Stomach (tissue), 8 donors: ENCODE measurements at regions not wholly inside any gene's neighbourhood (a gene's known extent, or its start where the extent isn't known, plus 50 kb on each side); places are given as distances from the start of the nearest gene placed in this dataset.

ENCODE experiments used
- DNase-seq, 2 donors: peaks; one replicate each; pipeline versions ENCODE4 v3.0.0 to v3.0.0-alpha.2; 2013 to 2019
- H3K27ac ChIP-seq, 5 donors: fragments of 200-600 bp in 4 of 5; sonication (generic) in 4 of 5; one replicate each; pipeline ENCODE4 v1.5.1; 2013 to 2019; ENCODE audit warnings: mild to moderate bottlenecking in 1 of 5, moderate library complexity in 1 of 5
- H3K27me3 ChIP-seq, 3 donors: fragments of 200-600 bp; sonication (generic); one replicate each; pipeline ENCODE4 v1.5.1; 2017 to 2019; ENCODE audit warnings: mixed run types in 1 of 3
- H3K36me3 ChIP-seq, 4 donors: fragments of 200-600 bp; sonication (generic); 1 replicate in 3 of 4; 2 replicates in 1 of 4; pipeline ENCODE4 v1.5.1; 2016 to 2019
- H3K4me1 ChIP-seq, 4 donors: fragments of 200-600 bp; sonication (generic); one replicate each; pipeline ENCODE4 v1.5.1; 2016 to 2019
- H3K4me3 ChIP-seq, 4 donors: fragments of 200-600 bp; sonication (generic) in 3 of 4; one replicate each; pipeline ENCODE4 v1.5.1; 2016 to 2019; ENCODE audit warnings: mild to moderate bottlenecking in 1 of 4
- H3K9me3 ChIP-seq, 4 donors: fragments of 200-600 bp; sonication (generic); one replicate each; pipeline ENCODE4 v1.5.1; 2016 to 2019
- EP300 ChIP-seq: sonication (generic); formaldehyde crosslinking; IDR thresholded peaks from one replicate; pipeline ENCODE4 v1.6.1; 2017; ENCODE audit warnings: antibody characterized with exemption
- POLR2A ChIP-seq, 4 donors: fragments of 450-650 bp; IDR thresholded peaks; one replicate each; pipeline ENCODE4 v1.6.1; 2016; ENCODE audit warnings: antibody characterized with exemption in 4 of 4, control low read depth in 2 of 4, mild to moderate bottlenecking in 1 of 4, moderate library complexity in 1 of 4
- POLR2AphosphoS5 ChIP-seq, 3 donors: sonication (generic); formaldehyde crosslinking; IDR thresholded peaks; one replicate each; pipeline ENCODE4 v1.6.1; 2016; ENCODE audit warnings: antibody characterized with exemption in 3 of 3
- WGBS, 5 donors: extraction: QIAGEN DNeasy Blood & Tissue Kit in 3 of 5; methylation state at CpG; one replicate each; pipeline versions ENCODE4 v1.1.5 to v1.1.7; 2013 to 2018; 5-methylcytosine and 5-hydroxymethylcytosine counted together
- intact Hi-C: fragments of 100-400 bp; cut with DNase I; formaldehyde crosslinking; loops from one replicate; pipeline ENCODE4 v1.15.1; 2023; ENCODE audit warnings: low total_unique reads
- TF ChIP-seq, protein P1 (sequence below), 7 experiments: fragments of 450-650 bp in 4 of 7; fragments of 200-600 bp in 3 of 7; sonication (generic) in 3 of 7; IDR thresholded peaks; one replicate each; pipeline ENCODE4 v1.5.1; 2016 to 2019; ENCODE audit warnings: antibody characterized with exemption in 7 of 7, control low read depth in 2 of 7, mild to moderate bottlenecking in 1 of 7
- donor health status: healthy with polysubstance abuse.
- donor health status: Bipolar disorder and iron deficiency.
- donor health status: healthy.

- Histone ChIP-seq H3K4me3 (no peak overlapping the region), H3K27ac (no peak overlapping the region), H3K9me3 (no peaks in the 10 kb centered on the region), H3K36me3 (no peaks in the 10 kb centered on the region), H3K27me3 (no peaks in the 10 kb centered on the region), H3K4me1 (peaks cover 0 to 13% (median 5%) of the 10 kb centered on the region in 4 donors)
- 92 to 95% (median 94%) methylated on average over 25 to 33 of the region's 33 CpGs for WGBS, 5 donors
- intact Hi-C loops, result no loop called here
- DNase-seq, result no peak
- TF ChIP-seq POLR2AphosphoS5 (IDR thresholded peaks at IDR 0.05) (no peak), EP300 (no peak), POLR2A (IDR thresholded peaks at IDR 0.05) (no peak)
- TF ChIP-seq, protein P1, sequence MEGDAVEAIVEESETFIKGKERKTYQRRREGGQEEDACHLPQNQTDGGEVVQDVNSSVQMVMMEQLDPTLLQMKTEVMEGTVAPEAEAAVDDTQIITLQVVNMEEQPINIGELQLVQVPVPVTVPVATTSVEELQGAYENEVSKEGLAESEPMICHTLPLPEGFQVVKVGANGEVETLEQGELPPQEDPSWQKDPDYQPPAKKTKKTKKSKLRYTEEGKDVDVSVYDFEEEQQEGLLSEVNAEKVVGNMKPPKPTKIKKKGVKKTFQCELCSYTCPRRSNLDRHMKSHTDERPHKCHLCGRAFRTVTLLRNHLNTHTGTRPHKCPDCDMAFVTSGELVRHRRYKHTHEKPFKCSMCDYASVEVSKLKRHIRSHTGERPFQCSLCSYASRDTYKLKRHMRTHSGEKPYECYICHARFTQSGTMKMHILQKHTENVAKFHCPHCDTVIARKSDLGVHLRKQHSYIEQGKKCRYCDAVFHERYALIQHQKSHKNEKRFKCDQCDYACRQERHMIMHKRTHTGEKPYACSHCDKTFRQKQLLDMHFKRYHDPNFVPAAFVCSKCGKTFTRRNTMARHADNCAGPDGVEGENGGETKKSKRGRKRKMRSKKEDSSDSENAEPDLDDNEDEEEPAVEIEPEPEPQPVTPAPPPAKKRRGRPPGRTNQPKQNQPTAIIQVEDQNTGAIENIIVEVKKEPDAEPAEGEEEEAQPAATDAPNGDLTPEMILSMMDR (IDR thresholded peaks at IDR 0.05), result no peak
These were observed 196.0 kb downstream of the DACT1 start for GRCh38 chr14:58833634-58834378.

DNA sequence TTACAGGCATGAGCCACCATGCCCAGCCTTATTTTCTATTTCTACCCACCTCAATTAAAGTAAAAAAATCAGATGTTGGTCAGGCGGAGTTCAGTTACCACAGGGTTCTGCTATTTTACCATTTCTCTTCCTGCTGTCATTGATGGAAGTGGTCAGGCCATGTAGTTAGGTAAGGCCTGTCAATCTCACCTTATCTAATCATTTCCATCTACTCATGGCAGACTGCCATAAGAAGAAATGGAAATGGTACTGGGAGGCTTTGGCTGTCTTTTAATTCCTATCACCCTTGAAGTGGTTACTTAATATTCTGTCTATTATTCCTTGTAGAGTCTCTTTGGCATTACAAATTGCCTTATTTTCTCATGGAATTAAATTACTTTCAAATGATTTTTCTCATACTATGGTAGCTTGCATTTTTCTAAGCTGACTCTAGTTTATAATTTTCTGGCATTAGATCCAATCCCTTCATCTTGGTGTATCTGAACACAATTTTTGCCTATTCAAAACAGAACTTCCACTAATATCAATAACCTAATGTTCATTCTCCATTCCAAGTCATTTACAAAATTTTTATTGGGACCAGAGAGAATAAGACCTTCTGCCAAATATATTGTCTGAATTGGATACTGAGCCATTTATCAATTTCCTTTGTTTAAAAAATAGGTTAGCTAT is 198.7 kb downstream of the DACT1 start:
- H3K27me3 ChIP-seq, result no peaks in the 10 kb centered on the region
- intact Hi-C loops, result no loop called here
- no peak for DNase-seq
- H3K4me3 ChIP-seq, result no peak overlapping the region
- no peak for TF ChIP-seq POLR2A (IDR thresholded peaks at IDR 0.05)
- TF ChIP-seq, protein P1 (IDR thresholded peaks at IDR 0.05), result no peak
- no peak for TF ChIP-seq POLR2AphosphoS5 (IDR thresholded peaks at IDR 0.05)
- no peak for TF ChIP-seq EP300
- 84 to 100% (median 94%) methylated on average over 1 of the region's 1 CpG for WGBS, 5 donors
- H3K9me3 ChIP-seq, result no peaks in the 10 kb centered on the region
- H3K27ac ChIP-seq, result no peak overlapping the region
- H3K36me3 ChIP-seq, result no peaks in the 10 kb centered on the region
- no peaks in the 10 kb centered on the region for H3K4me1 ChIP-seq

DNA sequence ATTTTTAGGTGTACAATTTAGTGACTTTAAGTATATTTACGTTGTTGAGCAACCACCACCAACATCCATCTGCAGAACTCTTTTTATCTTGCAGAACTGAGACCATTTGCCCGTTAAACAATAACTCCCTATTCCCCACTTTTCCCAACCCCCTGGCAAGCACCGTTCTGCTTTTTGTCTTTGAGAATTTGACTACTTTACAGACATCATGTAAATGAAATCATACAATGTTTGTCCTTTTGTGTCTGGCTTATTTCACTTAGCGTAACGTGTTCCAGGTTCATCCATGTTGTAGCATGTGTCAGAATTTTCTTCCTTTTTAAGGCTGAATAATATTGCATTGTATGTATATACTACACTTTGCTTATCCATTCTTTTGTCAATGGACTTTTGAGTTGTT is 201.5 kb downstream of the DACT1 start:
- H3K9me3 ChIP-seq, result no peaks in the 10 kb centered on the region
- peak in 1 of 2 donors; percentile 21 for DNase-seq
- intact Hi-C loops, result no loop called here
- H3K36me3 ChIP-seq, result no peaks in the 10 kb centered on the region
- no peaks in the 10 kb centered on the region for H3K4me1 ChIP-seq
- no peak overlapping the region for H3K27ac ChIP-seq
- 73 to 85% (median 81%) methylated on average over 5 of the region's 5 CpGs for WGBS, 5 donors
- no peak for TF ChIP-seq POLR2AphosphoS5 (IDR thresholded peaks at IDR 0.05)
- no peak for TF ChIP-seq EP300
- TF ChIP-seq, protein P1 (IDR thresholded peaks at IDR 0.05), result no peak
- no peak for TF ChIP-seq POLR2A (IDR thresholded peaks at IDR 0.05)
- H3K27me3 ChIP-seq, result no peaks in the 10 kb centered on the region
- no peak overlapping the region for H3K4me3 ChIP-seq

GRCh38 chr14:58844544-58844943 is 206.8 kb downstream of the DACT1 start:
- 66 to 76% (median 74%) methylated on average over 2 of the region's 2 CpGs for WGBS, 5 donors
- DNase-seq, result no peak
- TF ChIP-seq POLR2AphosphoS5 (IDR thresholded peaks at IDR 0.05), result no peak
- no peak for TF ChIP-seq POLR2A (IDR thresholded peaks at IDR 0.05)
- TF ChIP-seq, protein P1 (IDR thresholded peaks at IDR 0.05), result no peak
- TF ChIP-seq EP300, result no peak
- H3K4me3 ChIP-seq, result no peak overlapping the region
- no peaks in the 10 kb centered on the region for H3K36me3 ChIP-seq
- intact Hi-C loops, result no loop called here
- H3K27me3 ChIP-seq, result no peaks in the 10 kb centered on the region
- H3K4me1 ChIP-seq, result no peaks in the 10 kb centered on the region
- no peaks in the 10 kb centered on the region for H3K9me3 ChIP-seq
- H3K27ac ChIP-seq, result no peak overlapping the region
